Neural crest cell (in vitro differentiated cells): ENCODE measurements at regions not wholly inside any gene's neighbourhood (a gene's known extent, or its start where the extent isn't known, plus 50 kb on each side); places are given as distances from the start of the nearest gene placed in this dataset.
"Not testable (repeated sequence)": the region's sequence is repeated elsewhere in the genome, so short reads cannot be mapped to it uniquely, and the experiment has no call there.

Experiments used
- DNase-seq: peaks from one replicate; pipeline ENCODE4 v3.0.0; 2021; ENCODE audit warnings: low read depth, mixed read lengths, low spot score
- H3K27ac Mint-ChIP-seq: one replicate; pipeline ENCODE4 v1.8.0; 2021; ENCODE audit warnings: mild to moderate bottlenecking, mixed read lengths; ENCODE audit not compliant: unreplicated experiment
- H3K27me3 Mint-ChIP-seq: 2 replicates; pipeline ENCODE4 v1.8.0; 2021; ENCODE audit warnings: low read depth, mild to moderate bottlenecking, mixed read lengths
- H3K36me3 Mint-ChIP-seq: 2 replicates; pipeline ENCODE4 v1.8.0; 2021; ENCODE audit warnings: low read depth, mild to moderate bottlenecking, mixed read lengths
- H3K4me1 Mint-ChIP-seq: 2 replicates; pipeline ENCODE4 v1.8.0; 2021; ENCODE audit warnings: mixed read lengths
- H3K4me3 Mint-ChIP-seq: one replicate; pipeline ENCODE4 v1.8.0; 2021; ENCODE audit warnings: mild to moderate bottlenecking, mixed read lengths
- H3K9me3 Mint-ChIP-seq: 2 replicates; pipeline ENCODE4 v1.8.0; 2021; ENCODE audit warnings: mixed read lengths
- TF ChIP-seq, protein P1 (sequence below): fragments of 200-600 bp; sonication (generic); conservative IDR thresholded peaks from 2 replicates; pipeline ENCODE4 v1.5.0; 2021; ENCODE audit warnings: antibody characterized with exemption, mild to moderate bottlenecking

DNA sequence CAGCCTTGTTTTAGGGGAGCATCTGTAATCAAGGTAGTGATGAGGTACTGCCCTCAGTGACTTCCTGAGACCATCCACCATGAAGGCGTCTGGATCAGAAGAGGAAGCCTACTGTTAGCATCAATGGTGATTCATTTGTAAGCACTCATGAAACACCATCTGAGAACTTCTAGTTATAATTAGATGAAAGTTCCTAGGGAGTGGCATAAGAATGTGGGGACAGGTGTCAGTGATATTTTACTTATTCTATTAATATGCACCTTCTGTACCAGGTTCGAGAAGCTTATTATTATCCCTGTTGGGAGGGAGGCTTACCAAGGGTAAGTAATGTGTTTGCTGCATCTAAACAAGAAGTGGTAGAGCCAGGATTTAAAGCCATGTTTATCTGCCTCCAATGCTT is 295.8 kb upstream of the TBL1XR1 start:
- H3K27ac Mint-ChIP-seq: peak overlapping the region; percentile 15
- no peaks in the 10 kb centered on the region for H3K27me3 Mint-ChIP-seq
- peaks cover 62% of the 10 kb centered on the region for H3K4me1 Mint-ChIP-seq
- H3K4me3 Mint-ChIP-seq: no peak overlapping the region
- H3K9me3 Mint-ChIP-seq: peaks cover 2% of the 10 kb centered on the region
- TF ChIP-seq, protein P1, sequence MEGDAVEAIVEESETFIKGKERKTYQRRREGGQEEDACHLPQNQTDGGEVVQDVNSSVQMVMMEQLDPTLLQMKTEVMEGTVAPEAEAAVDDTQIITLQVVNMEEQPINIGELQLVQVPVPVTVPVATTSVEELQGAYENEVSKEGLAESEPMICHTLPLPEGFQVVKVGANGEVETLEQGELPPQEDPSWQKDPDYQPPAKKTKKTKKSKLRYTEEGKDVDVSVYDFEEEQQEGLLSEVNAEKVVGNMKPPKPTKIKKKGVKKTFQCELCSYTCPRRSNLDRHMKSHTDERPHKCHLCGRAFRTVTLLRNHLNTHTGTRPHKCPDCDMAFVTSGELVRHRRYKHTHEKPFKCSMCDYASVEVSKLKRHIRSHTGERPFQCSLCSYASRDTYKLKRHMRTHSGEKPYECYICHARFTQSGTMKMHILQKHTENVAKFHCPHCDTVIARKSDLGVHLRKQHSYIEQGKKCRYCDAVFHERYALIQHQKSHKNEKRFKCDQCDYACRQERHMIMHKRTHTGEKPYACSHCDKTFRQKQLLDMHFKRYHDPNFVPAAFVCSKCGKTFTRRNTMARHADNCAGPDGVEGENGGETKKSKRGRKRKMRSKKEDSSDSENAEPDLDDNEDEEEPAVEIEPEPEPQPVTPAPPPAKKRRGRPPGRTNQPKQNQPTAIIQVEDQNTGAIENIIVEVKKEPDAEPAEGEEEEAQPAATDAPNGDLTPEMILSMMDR: no peak
- no peaks in the 10 kb centered on the region for H3K36me3 Mint-ChIP-seq
- DNase-seq: no peak

DNA sequence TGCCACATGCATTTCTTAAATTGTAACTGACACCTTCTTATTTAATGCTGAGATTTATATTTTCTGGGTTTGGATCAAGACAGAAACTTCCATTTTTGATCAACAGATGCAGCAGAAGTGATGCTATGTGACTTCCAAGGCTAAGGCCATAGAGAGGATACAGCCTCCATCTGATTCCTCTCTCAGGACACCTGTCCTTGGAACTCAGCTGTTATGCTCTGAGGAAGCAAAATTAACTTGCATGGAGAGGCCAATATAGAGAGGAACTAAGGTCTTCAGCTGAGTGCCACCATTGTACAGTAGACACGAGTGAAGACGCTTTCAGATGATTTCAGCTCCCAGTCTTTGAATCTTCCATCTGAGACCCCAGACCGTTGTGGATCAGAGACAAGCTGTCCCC is 296.9 kb upstream of the TBL1XR1 start:
- H3K4me3 Mint-ChIP-seq: no peak overlapping the region
- H3K4me1 Mint-ChIP-seq: peaks cover 57% of the 10 kb centered on the region
- peaks cover 2% of the 10 kb centered on the region for H3K9me3 Mint-ChIP-seq
- no peak for DNase-seq
- TF ChIP-seq, protein P1: no peak
- H3K36me3 Mint-ChIP-seq: no peaks in the 10 kb centered on the region
- no peaks in the 10 kb centered on the region for H3K27me3 Mint-ChIP-seq
- H3K27ac Mint-ChIP-seq: no peak overlapping the region

DNA sequence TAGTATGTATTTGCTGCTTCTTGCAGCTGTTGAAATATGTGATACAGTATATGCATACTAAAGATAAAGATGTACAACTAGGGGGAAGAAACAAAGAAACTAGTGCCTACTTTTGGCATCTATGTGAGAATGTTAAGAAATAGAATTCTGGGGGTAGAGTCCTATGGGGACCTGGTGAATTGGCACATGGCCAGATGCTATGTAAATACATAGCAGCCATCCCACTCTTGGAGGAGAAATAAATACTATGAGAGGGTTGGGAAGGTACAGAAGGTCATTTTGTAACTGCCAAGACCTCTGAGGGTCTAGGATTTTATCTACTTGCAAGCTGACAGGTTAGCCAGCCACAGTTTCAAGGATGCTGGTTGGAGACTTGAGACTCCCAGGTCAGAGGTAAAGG is 298.3 kb upstream of the TBL1XR1 start:
- Mint-ChIP-seq H3K27me3 (no peaks in the 10 kb centered on the region), H3K4me3 (no peak overlapping the region), H3K4me1 (peaks cover 57% of the 10 kb centered on the region), H3K27ac (no peak overlapping the region), H3K9me3 (peaks cover 6% of the 10 kb centered on the region), H3K36me3 (peaks cover 3% of the 10 kb centered on the region)
- TF ChIP-seq, protein P1: no peak
- no peak for DNase-seq

DNA sequence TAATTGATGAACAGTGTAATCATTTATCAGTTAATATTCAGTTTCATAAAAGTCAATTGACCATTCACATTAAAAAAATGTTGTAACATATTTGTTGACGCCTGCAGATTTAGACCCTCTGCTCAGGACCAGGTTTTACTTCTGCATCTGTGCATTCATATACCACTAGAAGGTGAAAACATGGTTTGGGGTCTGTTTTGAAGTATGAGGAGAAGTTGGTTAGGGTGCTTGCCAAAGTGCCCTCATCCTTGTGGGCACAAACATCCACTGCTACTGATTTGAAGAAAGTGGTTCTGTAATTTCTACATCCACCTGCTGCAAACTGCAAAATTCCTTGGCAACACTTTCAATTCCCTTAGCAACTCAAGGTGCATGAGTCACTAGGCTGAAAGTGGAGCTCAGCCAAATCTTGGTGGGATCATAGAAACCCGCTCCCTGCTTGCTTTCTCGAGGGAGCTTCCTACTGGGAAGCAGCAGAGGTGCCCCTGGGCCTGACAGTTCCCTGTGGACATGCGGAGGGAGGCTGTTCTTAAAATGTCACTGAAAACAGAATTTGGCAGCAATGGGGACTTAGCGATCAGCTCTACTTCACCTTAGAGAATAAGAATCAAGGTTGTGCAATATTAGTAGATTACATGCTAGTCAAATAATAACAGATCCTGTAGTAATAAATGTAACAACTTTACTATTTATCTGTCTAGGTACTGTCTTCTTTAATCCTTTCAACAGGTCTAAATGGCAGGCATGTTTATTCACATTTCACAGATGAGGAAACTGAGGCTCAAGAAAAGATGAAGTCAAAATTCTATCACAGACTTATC is 301.0 kb upstream of the TBL1XR1 start:
- Mint-ChIP-seq H3K27ac (no peak overlapping the region), H3K4me1 (peaks cover 32% of the 10 kb centered on the region), H3K9me3 (peaks cover 6% of the 10 kb centered on the region), H3K36me3 (peaks cover 3% of the 10 kb centered on the region), H3K27me3 (no peaks in the 10 kb centered on the region), H3K4me3 (no peak overlapping the region)
- DNase-seq: no peak
- TF ChIP-seq, protein P1: no peak

DNA sequence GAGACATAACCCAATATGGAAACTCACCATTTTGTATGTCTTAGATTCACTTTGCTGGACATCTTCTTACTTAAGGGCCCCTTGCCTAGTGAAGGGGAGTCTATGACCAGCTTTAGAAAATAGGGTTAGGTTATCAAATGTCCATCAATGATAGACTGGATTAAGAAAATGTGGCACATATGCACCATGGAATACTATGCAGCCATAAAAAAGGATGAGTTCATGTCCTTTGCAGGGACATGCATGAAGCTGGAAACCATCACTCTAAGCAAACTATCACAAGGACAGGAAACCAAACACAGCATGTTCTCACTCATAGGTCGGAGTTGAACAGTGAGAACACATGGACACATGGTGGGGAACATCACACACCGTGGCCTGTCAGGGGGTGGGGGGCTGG is 301.8 kb upstream of the TBL1XR1 start:
- not testable (repeated sequence) for H3K36me3 Mint-ChIP-seq, H3K27me3 Mint-ChIP-seq

DNA sequence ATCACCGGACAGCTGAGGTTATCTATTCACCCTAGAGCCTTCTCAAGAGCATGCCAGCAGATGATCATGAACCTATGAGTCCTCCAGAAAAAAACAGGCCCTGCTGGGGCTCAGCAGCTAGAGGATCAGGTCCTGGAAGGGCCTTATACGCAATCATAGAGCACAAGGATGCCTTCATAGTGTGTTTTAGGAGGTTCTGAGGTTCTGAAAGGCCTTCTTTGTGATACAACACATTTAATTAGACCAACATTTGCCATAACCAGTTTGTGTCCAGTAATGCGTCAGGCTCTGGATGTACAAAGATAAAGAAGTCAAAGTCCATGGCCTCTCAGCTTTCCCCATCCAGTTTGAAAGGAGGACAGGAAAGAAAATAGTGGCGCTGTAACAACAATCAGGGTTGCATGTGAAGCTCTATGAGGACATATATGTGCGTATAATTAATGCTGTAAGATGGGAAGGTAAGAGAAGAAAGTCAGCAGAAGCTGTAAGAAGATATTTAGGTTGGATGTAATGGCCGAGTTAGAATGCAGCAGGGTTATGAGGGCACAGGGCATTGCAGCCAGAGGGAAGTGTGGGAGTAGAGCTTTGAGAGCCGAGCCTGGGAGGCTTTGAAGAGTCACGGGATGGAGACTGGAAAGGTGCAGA is 302.6 kb upstream of the TBL1XR1 start:
- peak overlapping the region; percentile 48 for H3K27ac Mint-ChIP-seq
- TF ChIP-seq, protein P1: no peak
- H3K36me3 Mint-ChIP-seq: peaks cover 3% of the 10 kb centered on the region
- peaks cover 4% of the 10 kb centered on the region for H3K9me3 Mint-ChIP-seq
- peaks cover 20% of the 10 kb centered on the region for H3K4me1 Mint-ChIP-seq
- no peak for DNase-seq
- no peak overlapping the region for H3K4me3 Mint-ChIP-seq
- no peaks in the 10 kb centered on the region for H3K27me3 Mint-ChIP-seq

More for the DNA sequence above, 301.8 kb upstream of the TBL1XR1 start:
- not testable (repeated sequence) for H3K4me3 Mint-ChIP-seq, H3K9me3 Mint-ChIP-seq, DNase-seq, H3K27ac Mint-ChIP-seq
- peaks cover 25% of the 10 kb centered on the region for H3K4me1 Mint-ChIP-seq
